GM23338 (cell line): ENCODE measurements at regions not wholly inside any gene's neighbourhood (a gene's known extent, or its start where the extent isn't known, plus 50 kb on each side); places are given as distances from the start of the nearest gene placed in this dataset.

Source experiments
- ATAC-seq: fragments of 200-7000 bp; cut with Tn5 transposase; 3 replicates; pipeline ENCODE4 v1.9.1; 2020
- DNase-seq: peaks from one replicate; pipeline ENCODE4 v3.0.0-alpha.2; 2015; ENCODE audit warnings: low spot score
- H2AFZ ChIP-seq: fragments of 200-600 bp; sonication (generic); 2 replicates; pipeline ENCODE4 v1.8.0; 2016; ENCODE audit warnings: antibody characterized with exemption, mild to moderate bottlenecking, moderate library complexity
- H3F3A ChIP-seq: fragments of 200-600 bp; sonication (generic); replicated peaks from 2 replicates; pipeline ENCODE4 v1.8.0; 2017; ENCODE audit warnings: antibody characterized with exemption, mixed run types, low read depth
- H3K27ac ChIP-seq: fragments of 200-600 bp; sonication (generic); 2 replicates; pipeline ENCODE4 v1.6.1; 2016; ENCODE audit warnings: low read depth
- H3K27me3 ChIP-seq: fragments of 200-600 bp; sonication (generic); 2 replicates; pipeline ENCODE4 v1.8.0; 2016; ENCODE audit warnings: mild to moderate bottlenecking, mixed run types, moderate library complexity; ENCODE audit not compliant: insufficient read depth
- H3K36me3 ChIP-seq: fragments of 200-600 bp; sonication (generic); 2 replicates; pipeline ENCODE4 v1.8.0; 2016; ENCODE audit warnings: mild to moderate bottlenecking; ENCODE audit not compliant: insufficient read depth
- H3K4me1 ChIP-seq: fragments of 200-600 bp; sonication (generic); 2 replicates; pipeline ENCODE4 v1.8.0; 2016; ENCODE audit warnings: mild to moderate bottlenecking, moderate library complexity; ENCODE audit not compliant: insufficient read depth
- H3K4me2 ChIP-seq: fragments of 200-600 bp; sonication (generic); 2 replicates; pipeline ENCODE4 v1.7.1; 2017; ENCODE audit warnings: mixed run types
- H3K4me3 ChIP-seq: fragments of 200-600 bp; sonication (generic); 2 replicates; pipeline ENCODE4 v1.6.1; 2016; ENCODE audit warnings: mixed run types
- H3K79me2 ChIP-seq: fragments of 200-600 bp; sonication (generic); replicated peaks from 2 replicates; pipeline ENCODE4 v1.8.0; 2017; ENCODE audit warnings: mild to moderate bottlenecking; ENCODE audit not compliant: insufficient read depth
- H3K9me2 ChIP-seq: fragments of 200-600 bp; sonication (generic); 2 replicates; pipeline ENCODE4 v1.8.0; 2017; ENCODE audit not compliant: insufficient read depth
- H4K20me1 ChIP-seq: fragments of 200-600 bp; sonication (generic); replicated peaks from 2 replicates; pipeline ENCODE4 v1.8.0; 2017; ENCODE audit warnings: mild to moderate bottlenecking; ENCODE audit not compliant: insufficient read depth
- H3K27ac Mint-ChIP-seq: 2 replicates; pipeline ENCODE4 v1.8.0; 2020; ENCODE audit warnings: inconsistent platforms, mild to moderate bottlenecking, moderate library complexity, mixed read lengths
- H3K27me3 Mint-ChIP-seq: 3 replicates; pipeline ENCODE4 v1.8.0; 2022; ENCODE audit warnings: low read depth, mild to moderate bottlenecking, moderate library complexity, mixed read lengths, inconsistent platforms; ENCODE audit not compliant: insufficient read depth, poor library complexity
- H3K36me3 Mint-ChIP-seq: 3 replicates; pipeline ENCODE4 v1.8.0; 2021; ENCODE audit warnings: low read depth, mild to moderate bottlenecking, inconsistent platforms, moderate library complexity, mixed read lengths
- H3K4me1 Mint-ChIP-seq: 3 replicates; pipeline ENCODE4 v1.8.0; 2020; ENCODE audit warnings: mild to moderate bottlenecking, inconsistent platforms, mixed read lengths
- H3K4me3 Mint-ChIP-seq: 3 replicates; pipeline ENCODE4 v1.8.0; 2021; ENCODE audit warnings: moderate library complexity, mild to moderate bottlenecking, inconsistent platforms, mixed read lengths
- H3K9me3 Mint-ChIP-seq: 3 replicates; pipeline ENCODE4 v1.8.0; 2020; ENCODE audit warnings: moderate library complexity, mild to moderate bottlenecking, inconsistent platforms, mixed read lengths
- CREB1 ChIP-seq: fragments of 250-450 bp; sonication (Bioruptor Pico); IDR thresholded peaks from 2 replicates; pipeline ENCODE4 v1.5.0; 2020; ENCODE audit warnings: low read depth, mild to moderate bottlenecking, moderate library complexity
- CTCF ChIP-seq, 2 experiments: fragments of 200-600 bp in 1 of 2; sonication (generic) in 1 of 2; conservative IDR thresholded peaks; 2 replicates each; pipeline versions ENCODE4 v1.5.1 to v1.6.1; 2016 to 2017; ENCODE audit warnings: antibody characterized with exemption in 2 of 2, low read depth in 2 of 2, mild to moderate bottlenecking in 2 of 2, moderate library complexity in 1 of 2
- ETS1 ChIP-seq: IDR thresholded peaks from 2 replicates; pipeline ENCODE4 v1.6.1; 2016; ENCODE audit warnings: antibody characterized with exemption
- EZH2 ChIP-seq: fragments of 200-600 bp; sonication (generic); IDR thresholded peaks from one replicate; pipeline ENCODE4 v1.8.0; 2017; ENCODE audit warnings: antibody characterized with exemption, mild to moderate bottlenecking, low read depth; ENCODE audit not compliant: unreplicated experiment
- EZH2phosphoT487 ChIP-seq: fragments of 200-600 bp; sonication (generic); IDR thresholded peaks from one replicate; pipeline ENCODE4 v1.8.1; 2018; ENCODE audit warnings: antibody characterized with exemption; ENCODE audit not compliant: unreplicated experiment
- JUNB ChIP-seq: IDR thresholded peaks from one replicate; pipeline ENCODE4 v1.6.1; 2016; ENCODE audit warnings: antibody characterized with exemption; ENCODE audit not compliant: unreplicated experiment
- NANOG ChIP-seq: IDR thresholded peaks from 2 replicates; pipeline ENCODE4 v1.6.1; 2016; ENCODE audit warnings: antibody characterized with exemption, borderline replicate concordance
- POLR2AphosphoS5 ChIP-seq: IDR thresholded peaks from 2 replicates; pipeline ENCODE4 v1.6.1; 2016; ENCODE audit warnings: antibody characterized with exemption, low read depth
- REST ChIP-seq: IDR thresholded peaks from one replicate; pipeline ENCODE4 v1.6.1; 2018; ENCODE audit warnings: antibody characterized with exemption; ENCODE audit not compliant: unreplicated experiment
- STAT1 ChIP-seq: IDR thresholded peaks from one replicate; pipeline ENCODE4 v1.6.1; 2016; ENCODE audit warnings: antibody characterized with exemption; ENCODE audit not compliant: unreplicated experiment
- ZNF114 ChIP-seq: fragments of 250-450 bp; sonication (Bioruptor Pico); IDR thresholded peaks from 2 replicates; pipeline ENCODE4 v1.5.0; 2020; ENCODE audit warnings: mild to moderate bottlenecking, moderate library complexity
- ZNF331 ChIP-seq: fragments of 250-450 bp; sonication (Bioruptor Pico); IDR thresholded peaks from 2 replicates; pipeline ENCODE4 v1.5.0; 2020; ENCODE audit warnings: low read depth, mild to moderate bottlenecking, moderate library complexity
- ZNF462 ChIP-seq: fragments of 250-450 bp; sonication (Bioruptor Pico); IDR thresholded peaks from 2 replicates; pipeline ENCODE4 v1.5.0; 2020; ENCODE audit warnings: mild to moderate bottlenecking, moderate library complexity

GRCh38 chr12:88342251-88342806 lies 200.2 kb downstream of the TMTC3 start:
- Histone ChIP-seq H3K9me2 (no peaks in the 10 kb centered on the region), H3K36me3 (no peaks in the 10 kb centered on the region), H3F3A (no peaks in the 10 kb centered on the region), H2AFZ (no peak overlapping the region), H3K4me3 (no peak overlapping the region), H4K20me1 (no peaks in the 10 kb centered on the region), H3K79me2 (no peaks in the 10 kb centered on the region), H3K27me3 (no peaks in the 10 kb centered on the region), H3K4me1 (no peaks in the 10 kb centered on the region), H3K4me2 (no peak overlapping the region), H3K27ac (no peak overlapping the region)
- no peak overlapping the region for H3K4me3 Mint-ChIP-seq
- no peaks in the 10 kb centered on the region for H3K4me1 Mint-ChIP-seq
- H3K9me3 Mint-ChIP-seq = peaks cover 2% of the 10 kb centered on the region; the same call in 1 of the 3 replicates
- no peak overlapping the region for H3K27ac Mint-ChIP-seq
- no peaks in the 10 kb centered on the region for H3K27me3 Mint-ChIP-seq
- TF ChIP-seq STAT1 = no peak
- no peak for TF ChIP-seq CREB1
- no peak for TF ChIP-seq ETS1
- no peak for TF ChIP-seq EZH2
- TF ChIP-seq POLR2AphosphoS5 = no peak
- TF ChIP-seq EZH2phosphoT487 = no peak
- no peak for TF ChIP-seq ZNF462
- TF ChIP-seq NANOG = no peak
- no peak for TF ChIP-seq ZNF331 (CRISPR knock-in tag)
- no peak for TF ChIP-seq CTCF (conservative IDR thresholded peaks at IDR 0.05; ENCODE audit: low read depth in 2 of 2)
- TF ChIP-seq REST = no peak
- TF ChIP-seq JUNB = no peak
- TF ChIP-seq ZNF114 (CRISPR knock-in tag) = no peak
- DNase-seq = no peak
- no peak for ATAC-seq
- H3K36me3 Mint-ChIP-seq = no peaks in the 10 kb centered on the region
